Ascending aorta (tissue), 2 donors: ENCODE measurements at regions not wholly inside any gene's neighbourhood (a gene's known extent, or its start where the extent isn't known, plus 50 kb on each side); places are given as distances from the start of the nearest gene placed in this dataset.
A peak's percentile ranks its signal among the peaks of the same experiment; 100 is the strongest.

Experiments
- DNase-seq, 2 donors: peaks; one replicate each; pipeline ENCODE4 v3.0.0-alpha.2; 2019; ENCODE audit warnings: low spot score in 2 of 2
- H3K27ac ChIP-seq, 2 donors: fragments of 200-600 bp; sonication (generic); one replicate each; pipeline ENCODE4 v1.5.1; 2016 to 2017; ENCODE audit warnings: mild to moderate bottlenecking in 1 of 2
- H3K27me3 ChIP-seq: fragments of 200-600 bp; sonication (generic); one replicate; pipeline ENCODE4 v1.5.1; 2017
- H3K36me3 ChIP-seq, 2 donors: fragments of 200-600 bp; sonication (generic); one replicate each; pipeline ENCODE4 v1.5.1; 2016
- H3K4me1 ChIP-seq, 2 donors: fragments of 200-600 bp; sonication (generic); one replicate each; pipeline ENCODE4 v1.5.1; 2016 to 2017; ENCODE audit warnings: mild to moderate bottlenecking in 1 of 2
- H3K4me3 ChIP-seq, 2 donors: fragments of 200-600 bp; sonication (generic); one replicate each; pipeline ENCODE4 v1.5.1; 2016 to 2017; ENCODE audit warnings: mild to moderate bottlenecking in 1 of 2
- H3K9me3 ChIP-seq, 2 donors: fragments of 200-600 bp; sonication (generic); one replicate each; pipeline ENCODE4 v1.5.1; 2016
- intact Hi-C: fragments of 100-400 bp; cut with DNase I; formaldehyde crosslinking; loops from one replicate; pipeline ENCODE4 v1.15.1; 2023
- TF ChIP-seq, protein P1 (sequence below), 3 experiments: fragments of 200-600 bp in 2 of 3; fragments of 450-650 bp in 1 of 3; sonication (generic) in 2 of 3; IDR thresholded peaks; one replicate each; pipeline ENCODE4 v1.5.1; 2016 to 2019; ENCODE audit warnings: antibody characterized with exemption in 3 of 3, mild to moderate bottlenecking in 1 of 3, moderate library complexity in 1 of 3

DNA sequence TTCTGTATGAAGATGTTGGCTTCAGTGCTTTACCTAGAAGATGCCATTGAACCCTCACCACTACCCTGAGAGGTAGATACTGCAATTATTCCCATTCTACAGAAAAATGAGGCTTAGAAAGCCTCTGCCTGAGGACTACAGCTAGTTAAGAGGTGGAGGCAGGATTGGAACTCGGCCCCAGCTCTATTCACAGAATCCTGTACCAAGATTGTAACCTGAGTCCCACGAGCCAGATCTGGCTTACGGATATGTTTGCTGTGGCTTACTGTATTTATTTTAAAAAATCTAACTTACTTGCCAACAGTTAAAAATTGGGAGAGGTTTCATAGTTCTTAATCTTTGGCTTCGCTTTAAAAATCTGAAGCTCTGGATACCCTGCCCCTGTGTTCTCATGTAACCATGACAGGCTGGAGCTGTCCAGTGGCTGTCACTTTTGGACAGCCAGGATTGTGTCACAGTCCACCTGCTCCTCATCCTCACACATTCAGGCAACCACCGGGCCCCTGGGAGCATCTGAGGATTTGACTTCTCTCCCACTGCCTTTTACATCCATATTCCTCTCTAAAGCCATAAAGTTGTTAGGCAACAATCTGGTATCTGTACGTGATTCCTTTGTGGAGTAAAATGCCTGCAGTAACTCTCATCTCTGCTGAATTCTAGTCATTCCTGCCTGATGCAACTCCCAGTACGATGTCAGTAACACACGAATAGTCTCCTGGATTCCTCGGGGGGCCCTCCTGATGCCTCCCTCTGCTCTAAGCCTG lies 160.8 kb upstream of the SERP2 start:
- DNase-seq: no peak
- TF ChIP-seq, protein P1, sequence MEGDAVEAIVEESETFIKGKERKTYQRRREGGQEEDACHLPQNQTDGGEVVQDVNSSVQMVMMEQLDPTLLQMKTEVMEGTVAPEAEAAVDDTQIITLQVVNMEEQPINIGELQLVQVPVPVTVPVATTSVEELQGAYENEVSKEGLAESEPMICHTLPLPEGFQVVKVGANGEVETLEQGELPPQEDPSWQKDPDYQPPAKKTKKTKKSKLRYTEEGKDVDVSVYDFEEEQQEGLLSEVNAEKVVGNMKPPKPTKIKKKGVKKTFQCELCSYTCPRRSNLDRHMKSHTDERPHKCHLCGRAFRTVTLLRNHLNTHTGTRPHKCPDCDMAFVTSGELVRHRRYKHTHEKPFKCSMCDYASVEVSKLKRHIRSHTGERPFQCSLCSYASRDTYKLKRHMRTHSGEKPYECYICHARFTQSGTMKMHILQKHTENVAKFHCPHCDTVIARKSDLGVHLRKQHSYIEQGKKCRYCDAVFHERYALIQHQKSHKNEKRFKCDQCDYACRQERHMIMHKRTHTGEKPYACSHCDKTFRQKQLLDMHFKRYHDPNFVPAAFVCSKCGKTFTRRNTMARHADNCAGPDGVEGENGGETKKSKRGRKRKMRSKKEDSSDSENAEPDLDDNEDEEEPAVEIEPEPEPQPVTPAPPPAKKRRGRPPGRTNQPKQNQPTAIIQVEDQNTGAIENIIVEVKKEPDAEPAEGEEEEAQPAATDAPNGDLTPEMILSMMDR (IDR thresholded peaks at IDR 0.05): no peak
- Histone ChIP-seq H3K4me3 (no peak overlapping the region), H3K9me3 (no peaks in the 10 kb centered on the region), H3K36me3 (no peaks in the 10 kb centered on the region), H3K27me3 (no peaks in the 10 kb centered on the region), H3K4me1 (no peaks in the 10 kb centered on the region), H3K27ac (no peak overlapping the region)
- intact Hi-C loops: no loop called here

DNA sequence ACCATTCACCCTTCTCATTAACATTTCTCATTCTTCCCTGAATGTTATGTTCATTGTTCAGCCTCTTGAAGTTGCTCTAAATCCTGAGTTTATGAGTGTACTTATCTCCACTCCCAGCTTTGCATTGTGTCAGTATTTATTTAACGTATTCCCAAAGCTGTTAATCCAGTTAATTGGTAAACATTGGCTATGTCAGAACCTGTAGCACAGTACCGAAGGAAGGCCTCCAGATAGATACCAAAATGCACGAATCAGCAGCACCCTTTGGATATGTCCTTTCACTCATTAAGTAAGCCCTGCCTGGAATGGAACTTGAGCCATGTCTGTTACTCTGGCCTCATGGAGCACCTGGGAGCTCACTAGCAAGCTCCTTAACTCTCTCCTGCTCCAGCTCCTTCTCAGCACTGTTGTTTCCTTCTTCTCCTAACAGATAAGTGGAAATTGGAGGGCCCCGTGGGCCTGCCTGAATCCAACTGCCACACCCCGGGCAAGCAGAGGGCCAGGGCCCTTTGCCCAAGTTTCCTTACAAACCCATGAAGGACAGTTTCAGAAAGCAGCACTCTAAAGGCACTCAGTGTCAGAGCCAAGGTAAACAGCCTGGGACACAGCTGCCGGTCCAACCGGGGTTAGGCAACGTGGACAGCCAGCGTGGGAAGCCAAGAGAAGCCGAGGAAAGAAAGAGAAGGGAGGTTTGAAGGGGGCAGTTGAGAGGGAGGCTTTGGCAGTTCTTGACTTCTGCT lies 155.0 kb upstream of the SERP2 start:
- intact Hi-C loops: loop anchor here (1.0 to 5.0 kb wide), 4 partner anchors 18 to 218 kb away; no protein-coding TSS in a partner anchor
- peak; percentile 37 to 90 for DNase-seq

DNA sequence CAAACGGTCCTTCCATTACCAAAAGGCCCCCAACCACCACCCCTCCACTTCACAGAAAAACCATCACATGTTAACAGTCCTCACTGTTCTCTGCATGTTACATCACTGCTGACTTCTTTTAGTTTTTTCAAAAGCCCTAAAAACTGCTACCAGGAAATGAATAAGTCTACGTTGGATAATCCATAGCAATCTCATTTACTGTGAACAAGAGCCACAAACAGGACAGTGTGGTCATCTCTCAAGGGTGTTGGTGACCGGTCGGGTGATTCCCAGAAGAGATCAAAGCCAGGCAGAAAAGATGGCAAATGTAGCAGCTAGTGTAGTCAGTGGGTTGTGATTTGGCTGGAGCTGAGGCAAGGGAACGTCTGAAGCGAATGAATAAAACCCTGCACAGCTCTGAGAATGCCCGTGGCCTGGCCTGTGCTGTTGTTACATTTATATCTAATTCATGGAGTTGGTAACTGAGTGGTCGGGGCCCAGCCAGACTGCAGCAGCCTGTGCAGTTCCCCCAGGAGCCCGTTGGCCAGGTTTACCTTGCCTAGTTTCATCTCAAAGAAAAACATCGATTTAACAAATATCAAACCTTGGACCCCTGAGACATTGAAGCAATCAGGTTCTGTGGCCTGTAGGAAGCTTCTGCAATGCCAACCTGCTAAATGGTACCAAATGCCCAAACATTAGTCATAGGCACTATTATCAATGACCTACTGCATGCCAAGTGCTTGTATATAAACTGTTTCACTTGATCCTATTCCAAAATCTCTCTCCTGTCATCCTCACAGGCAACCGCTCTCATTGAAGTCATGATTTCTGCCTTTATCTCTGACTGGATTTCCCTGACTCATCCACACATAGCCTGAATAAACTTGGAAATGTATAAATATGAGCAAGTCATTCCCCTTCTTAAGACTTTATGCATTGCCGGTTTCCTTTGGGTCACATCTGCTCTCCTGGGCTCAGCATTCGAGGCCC lies 153.8 kb upstream of the SERP2 start:
- Histone ChIP-seq H3K27me3 (no peaks in the 10 kb centered on the region), H3K36me3 (no peaks in the 10 kb centered on the region), H3K27ac (peak overlapping the region; percentile 68 to 78), H3K4me3 (no peak overlapping the region), H3K9me3 (no peaks in the 10 kb centered on the region), H3K4me1 (peaks cover 15 to 42% of the 10 kb centered on the region in 2 donors)
- TF ChIP-seq, protein P1 (IDR thresholded peaks at IDR 0.05): no peak
- intact Hi-C loops: loop anchor here (1.0 to 10.0 kb wide), 7 partner anchors 17 to 705 kb away; no protein-coding TSS in a partner anchor
- no peak for DNase-seq

More for the DNA sequence above, 155.0 kb upstream of the SERP2 start:
- Histone ChIP-seq H3K27ac (peak overlapping the region; percentile 68 to 78), H3K36me3 (no peaks in the 10 kb centered on the region), H3K27me3 (no peaks in the 10 kb centered on the region), H3K4me1 (peaks cover 10 to 33% of the 10 kb centered on the region in 2 donors), H3K9me3 (no peaks in the 10 kb centered on the region), H3K4me3 (no peak overlapping the region)
- TF ChIP-seq, protein P1 (IDR thresholded peaks at IDR 0.05): no peak

- intact Hi-C loops: loop anchor here (5.0 to 10.0 kb wide), 3 partner anchors 81 to 704 kb away; no protein-coding TSS in a partner anchor
- TF ChIP-seq, protein P1 (IDR thresholded peaks at IDR 0.05): no peak
- H3K27ac ChIP-seq: peak overlapping the region in 1 of 2 donors; percentile 78
- H3K4me3 ChIP-seq: no peak overlapping the region
- H3K36me3 ChIP-seq: no peaks in the 10 kb centered on the region
- no peak for DNase-seq
- H3K27me3 ChIP-seq: no peaks in the 10 kb centered on the region
- H3K4me1 ChIP-seq: peaks cover 15 to 51% of the 10 kb centered on the region in 2 donors
- no peaks in the 10 kb centered on the region for H3K9me3 ChIP-seq
Observed at GRCh38 chr13:44220948-44221347, 152.7 kb upstream of the SERP2 start.

DNA sequence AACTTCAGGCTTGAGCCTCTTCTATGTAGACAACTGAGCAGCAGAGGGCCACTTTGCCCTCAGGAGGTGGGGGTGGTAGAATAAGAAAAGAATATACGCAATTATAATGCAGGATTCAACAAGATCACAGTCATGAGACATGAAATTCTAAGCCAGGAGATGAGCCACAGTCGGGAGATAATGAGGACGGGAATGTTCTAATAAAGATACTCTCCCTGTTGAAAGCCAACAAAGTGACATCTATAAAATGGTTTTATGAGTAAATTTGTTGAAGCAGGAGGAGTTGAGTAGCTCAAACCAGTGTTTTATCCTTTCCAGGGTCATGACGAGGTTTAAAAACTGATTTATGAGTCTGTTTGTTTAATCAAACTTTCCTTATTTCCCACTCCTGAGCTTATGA lies 152.0 kb upstream of the SERP2 start:
- H3K27ac ChIP-seq: peak overlapping the region; percentile 8 to 78
- no peak overlapping the region for H3K4me3 ChIP-seq
- no peaks in the 10 kb centered on the region for H3K27me3 ChIP-seq
- DNase-seq: no peak
- TF ChIP-seq, protein P1 (IDR thresholded peaks at IDR 0.05): no peak
- H3K9me3 ChIP-seq: no peaks in the 10 kb centered on the region
- intact Hi-C loops: loop anchor here (5.0 to 10.0 kb wide), 3 partner anchors 81 to 703 kb away; no protein-coding TSS in a partner anchor
- peaks cover 15 to 53% of the 10 kb centered on the region in 2 donors for H3K4me1 ChIP-seq
- H3K36me3 ChIP-seq: no peaks in the 10 kb centered on the region
